Lower lobe of right lung (tissue), 2 donors: ENCODE measurements at regions not wholly inside any gene's neighbourhood (a gene's known extent, or its start where the extent isn't known, plus 50 kb on each side); places are given as distances from the start of the nearest gene placed in this dataset.
A peak's percentile ranks its signal among the peaks of the same experiment; 100 is the strongest.

ENCODE experiments used
- ATAC-seq, 2 donors: fragments of 200-7000 bp; cut with Tn5 transposase; one replicate each; pipeline ENCODE4 v1.9.1; 2020 to 2022; ENCODE audit warnings: mild to moderate bottlenecking in 2 of 2, moderate library complexity in 2 of 2
- DNase-seq: peaks from one replicate; pipeline ENCODE4 v3.0.0-alpha.2; 2020
- H3K27ac ChIP-seq: fragments of 200-600 bp; one replicate; pipeline ENCODE4 v1.8.0; 2022
- H3K27me3 ChIP-seq: fragments of 200-600 bp; one replicate; pipeline ENCODE4 v1.8.0; 2022; ENCODE audit warnings: low read depth
- H3K36me3 ChIP-seq: fragments of 200-600 bp; one replicate; pipeline ENCODE4 v1.8.0; 2022; ENCODE audit warnings: mild to moderate bottlenecking
- H3K4me1 ChIP-seq: fragments of 200-600 bp; one replicate; pipeline ENCODE4 v1.8.0; 2022
- H3K4me3 ChIP-seq: fragments of 200-600 bp; one replicate; pipeline ENCODE4 v1.8.0; 2022; ENCODE audit warnings: mild to moderate bottlenecking
- H3K9me3 ChIP-seq: fragments of 200-600 bp; one replicate; pipeline ENCODE4 v1.8.0; 2022
- intact Hi-C: fragments of 100-400 bp; cut with DNase I; formaldehyde crosslinking; loops from one replicate; pipeline ENCODE4 v1.11.0; 2022
- TF ChIP-seq, protein P1 (sequence below): fragments of 200-600 bp; IDR thresholded peaks from one replicate; pipeline ENCODE4 v1.8.0; 2022; ENCODE audit warnings: antibody characterized with exemption, mild to moderate bottlenecking
- donor health status: DM: no; HTN: yes; CAD: no; lungs with severe emphysema.

DNA sequence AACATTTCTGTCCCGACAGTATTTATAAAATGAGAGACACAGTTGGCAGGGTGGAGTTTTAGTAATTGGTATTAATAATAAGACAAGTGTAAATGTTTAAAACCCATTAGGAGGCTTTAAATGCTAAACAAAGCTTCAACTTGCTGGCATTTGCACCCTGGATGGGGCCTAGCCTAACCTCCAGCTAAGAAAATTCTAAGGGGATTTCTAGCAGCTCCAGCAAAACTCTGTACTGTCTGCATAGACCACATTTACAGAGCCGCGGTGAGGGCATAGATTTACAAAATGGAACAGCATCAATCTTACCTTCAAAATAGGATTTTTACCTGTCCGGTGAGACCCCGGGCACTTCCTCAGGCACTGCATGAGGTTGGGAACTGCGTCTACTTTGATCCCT is 113.9 kb upstream of the ANO1 start:
- Histone ChIP-seq H3K4me3 (no peak overlapping the region), H3K36me3 (no peaks in the 10 kb centered on the region), H3K27me3 (peaks cover 5% of the 10 kb centered on the region), H3K4me1 (peaks cover 15% of the 10 kb centered on the region), H3K9me3 (no peaks in the 10 kb centered on the region), H3K27ac (no peak overlapping the region)
- no peak for ATAC-seq
- intact Hi-C loops: no loop called here
- TF ChIP-seq, protein P1, sequence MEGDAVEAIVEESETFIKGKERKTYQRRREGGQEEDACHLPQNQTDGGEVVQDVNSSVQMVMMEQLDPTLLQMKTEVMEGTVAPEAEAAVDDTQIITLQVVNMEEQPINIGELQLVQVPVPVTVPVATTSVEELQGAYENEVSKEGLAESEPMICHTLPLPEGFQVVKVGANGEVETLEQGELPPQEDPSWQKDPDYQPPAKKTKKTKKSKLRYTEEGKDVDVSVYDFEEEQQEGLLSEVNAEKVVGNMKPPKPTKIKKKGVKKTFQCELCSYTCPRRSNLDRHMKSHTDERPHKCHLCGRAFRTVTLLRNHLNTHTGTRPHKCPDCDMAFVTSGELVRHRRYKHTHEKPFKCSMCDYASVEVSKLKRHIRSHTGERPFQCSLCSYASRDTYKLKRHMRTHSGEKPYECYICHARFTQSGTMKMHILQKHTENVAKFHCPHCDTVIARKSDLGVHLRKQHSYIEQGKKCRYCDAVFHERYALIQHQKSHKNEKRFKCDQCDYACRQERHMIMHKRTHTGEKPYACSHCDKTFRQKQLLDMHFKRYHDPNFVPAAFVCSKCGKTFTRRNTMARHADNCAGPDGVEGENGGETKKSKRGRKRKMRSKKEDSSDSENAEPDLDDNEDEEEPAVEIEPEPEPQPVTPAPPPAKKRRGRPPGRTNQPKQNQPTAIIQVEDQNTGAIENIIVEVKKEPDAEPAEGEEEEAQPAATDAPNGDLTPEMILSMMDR: no peak
- DNase-seq: no peak

DNA sequence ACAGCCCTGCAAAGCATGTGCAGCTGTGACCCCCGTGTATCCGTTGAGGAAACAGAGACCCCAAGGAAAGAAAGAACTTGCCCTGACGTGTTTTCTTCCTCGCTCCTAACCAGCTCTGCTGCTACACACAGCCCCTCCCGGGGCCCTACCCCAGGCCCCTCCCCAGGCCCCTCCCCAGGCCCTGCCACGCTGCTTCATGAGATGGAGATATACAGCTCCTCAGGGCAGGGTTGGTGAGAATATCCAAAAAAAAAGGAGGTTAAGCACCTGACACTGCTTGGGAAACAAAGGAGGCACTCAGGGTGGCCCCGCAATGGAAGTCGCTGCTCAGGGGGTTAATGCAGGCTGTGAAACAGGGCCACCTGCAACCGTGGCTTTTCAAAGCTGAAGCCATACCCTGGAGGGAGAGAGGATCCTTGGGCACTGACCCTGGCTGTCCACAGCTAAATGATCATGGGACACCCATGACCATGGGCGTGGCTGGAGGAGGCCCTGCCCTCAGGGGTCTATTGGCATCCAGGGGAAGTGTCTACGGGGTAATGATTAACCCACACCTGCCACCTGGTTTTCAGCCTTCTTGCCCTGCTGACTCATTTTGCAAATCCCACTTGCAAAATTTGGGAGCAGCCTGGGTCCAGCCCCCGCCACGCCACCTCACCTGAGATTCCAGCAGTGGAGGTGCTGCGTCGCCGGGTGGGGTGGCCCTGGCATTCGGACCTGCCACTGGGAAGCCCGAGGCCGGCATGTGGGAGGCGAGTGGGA is 112.1 kb upstream of the ANO1 start:
- no peak for ATAC-seq
- H3K27me3 ChIP-seq: no peaks in the 10 kb centered on the region

DNA sequence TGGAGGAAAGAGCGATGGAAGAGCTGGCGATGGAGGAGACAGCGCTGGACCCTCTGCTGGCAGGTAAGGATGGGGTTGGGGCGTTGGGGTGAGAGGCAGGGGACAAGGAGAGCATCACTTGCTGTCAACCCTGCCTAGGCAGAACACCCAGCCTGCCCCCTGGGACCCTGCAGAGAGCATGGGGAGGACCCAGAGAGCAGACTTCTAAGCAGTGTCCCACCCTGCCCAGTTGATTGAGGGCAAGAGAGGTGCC is 111.6 kb upstream of the ANO1 start:
- H3K36me3 ChIP-seq: no peaks in the 10 kb centered on the region
- no peak overlapping the region for H3K4me3 ChIP-seq
- intact Hi-C loops: no loop called here
- H3K27me3 ChIP-seq: no peaks in the 10 kb centered on the region
- TF ChIP-seq, protein P1: no peak
- ATAC-seq: no peak
- H3K4me1 ChIP-seq: peaks cover 23% of the 10 kb centered on the region
- no peak for DNase-seq
- peak overlapping the region; percentile 24 for H3K27ac ChIP-seq
- H3K9me3 ChIP-seq: no peaks in the 10 kb centered on the region

More for the DNA sequence above, 112.1 kb upstream of the ANO1 start:
- Histone ChIP-seq H3K36me3 (no peaks in the 10 kb centered on the region), H3K9me3 (no peaks in the 10 kb centered on the region), H3K27ac (no peak overlapping the region), H3K4me1 (peaks cover 23% of the 10 kb centered on the region), H3K4me3 (no peak overlapping the region)
- TF ChIP-seq, protein P1: no peak
- DNase-seq: no peak
- intact Hi-C loops: no loop called here

DNA sequence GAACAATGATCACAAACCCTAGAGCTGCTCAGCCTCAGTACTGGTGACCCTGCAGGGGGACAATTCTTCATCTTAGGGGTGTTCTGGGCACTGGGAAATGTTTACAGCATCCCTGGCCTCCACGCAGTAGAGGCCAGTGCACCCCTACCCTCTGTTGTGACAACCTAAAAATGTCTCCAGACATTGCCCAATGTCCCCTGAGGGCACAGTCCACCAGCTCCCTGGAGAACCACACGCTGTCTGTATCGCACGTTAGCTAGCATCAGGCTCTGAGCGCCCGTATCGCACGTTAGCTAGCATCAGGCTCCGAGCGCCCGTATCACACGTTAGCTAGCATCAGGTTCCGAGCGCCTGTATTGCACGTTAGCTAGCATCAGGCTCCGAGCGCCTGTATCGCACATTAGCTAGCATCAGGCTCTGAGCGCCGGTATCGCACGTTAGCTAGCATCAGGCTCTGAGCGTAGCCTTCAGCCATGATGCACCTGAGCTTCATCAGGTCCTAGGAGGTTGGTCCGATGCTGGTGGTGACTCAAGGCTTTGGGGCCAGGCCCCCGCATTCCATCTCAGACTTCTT is 111.1 kb upstream of the ANO1 start:
- peak overlapping the region; percentile 65 for H3K27ac ChIP-seq
- ATAC-seq (no peak), DNase-seq (no peak)
- no peaks in the 10 kb centered on the region for H3K9me3 ChIP-seq
- no peaks in the 10 kb centered on the region for H3K36me3 ChIP-seq
- intact Hi-C loops: no loop called here
- no peak overlapping the region for H3K4me3 ChIP-seq
- no peaks in the 10 kb centered on the region for H3K27me3 ChIP-seq
- TF ChIP-seq, protein P1: no peak
- peaks cover 23% of the 10 kb centered on the region for H3K4me1 ChIP-seq

DNA sequence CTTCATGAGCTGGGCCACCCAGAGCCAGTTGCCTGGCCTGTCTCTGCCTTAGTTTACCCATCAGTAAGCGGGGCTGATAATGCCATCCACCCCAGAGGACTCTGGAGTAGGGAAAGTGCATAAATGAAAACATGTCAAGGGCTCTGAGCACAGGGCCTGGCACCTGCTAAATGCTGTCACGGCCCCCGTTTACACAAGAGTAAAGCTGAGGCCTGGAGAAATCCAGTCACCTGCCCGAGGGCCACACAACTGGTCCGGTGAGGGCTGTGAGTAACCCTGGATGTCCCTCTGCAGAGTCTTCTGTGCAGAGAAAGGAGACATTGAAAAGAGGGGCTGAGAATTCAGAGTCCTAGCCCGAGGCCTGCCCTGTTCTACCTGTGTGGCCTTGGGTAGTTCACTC is 110.6 kb upstream of the ANO1 start:
- Histone ChIP-seq H3K27me3 (no peaks in the 10 kb centered on the region), H3K4me1 (peaks cover 23% of the 10 kb centered on the region), H3K4me3 (no peak overlapping the region), H3K9me3 (no peaks in the 10 kb centered on the region), H3K36me3 (no peaks in the 10 kb centered on the region), H3K27ac (peak overlapping the region; percentile 65)
- TF ChIP-seq, protein P1: no peak
- no peak for ATAC-seq
- DNase-seq: no peak
- intact Hi-C loops: no loop called here
